HepG2 (cell line): ENCODE measurements at regions not wholly inside any gene's neighbourhood (a gene's known extent, or its start where the extent isn't known, plus 50 kb on each side); places are given as distances from the start of the nearest gene placed in this dataset.

ENCODE experiments used
- ATAC-seq: fragments of 200-7000 bp; cut with Tn5 transposase; 3 replicates; pipeline ENCODE4 v1.9.1; 2020; ENCODE audit warnings: mild to moderate bottlenecking, moderate library complexity
- BruUV-seq: library from RNA; stranded (reverse); fragments of 400-500 nt; replicated peaks from 2 replicates; lab custom pipeline; 2021; lab: Mats Ljungman, UMichigan
- CTCF ChIA-PET: fragments of 300-600 bp; formaldehyde crosslinking; extraction: SDS; loops from one replicate; lab custom pipeline; 2021; ENCODE audit warnings: low total read pairs, inconsistent platforms, low intra/inter-chr PET ratio; lab: Yijun Ruan, JAX
- POLR2A ChIA-PET: fragments of 350-600 bp; sonication (Branson Sonifier 250); formaldehyde crosslinking; loops from one replicate; lab custom pipeline; 2020; ENCODE audit warnings: antibody characterized with exemption, inconsistent platforms; lab: Yijun Ruan, JAX
- DNase-seq: peaks from one replicate; pipeline ENCODE4 v3.0.0-alpha.2; 2015; ENCODE audit warnings: low spot score
- FAIRE-seq: peaks from 3 replicates; lab custom pipeline; 2011; peaks lifted over from hg19 to GRCh38; lab: Jason Lieb, UNC
- H2AFZ ChIP-seq: one replicate; pipeline ENCODE4 v1.6.1; 2011; ENCODE audit warnings: low read length, inconsistent platforms
- H3K27ac ChIP-seq: fragments of 300-600 bp; 3 replicates; pipeline ENCODE4 v1.8.0; 2011; ENCODE audit warnings: mixed run types, mild to moderate bottlenecking, mixed read lengths, low read length, inconsistent platforms; ENCODE audit not compliant: insufficient read depth; ENCODE audit errors: extremely low read length
- H3K27me3 ChIP-seq, 2 experiments: fragments of 200-600 bp in 1 of 2; 2 replicates in 1 of 2; 3 replicates in 1 of 2; pipeline versions ENCODE4 v1.6.0 to v1.8.0; 2011; ENCODE audit warnings: low read length in 2 of 2, mild to moderate bottlenecking in 2 of 2, moderate library complexity in 2 of 2, inconsistent platforms in 1 of 2; ENCODE audit not compliant: insufficient read depth in 2 of 2, control insufficient read depth in 1 of 2
- H3K36me3 ChIP-seq, 2 experiments: fragments of 200-600 bp in 1 of 2; replicated peaks in 1 of 2; 2 replicates in 1 of 2; 3 replicates in 1 of 2; pipeline versions ENCODE4 v1.5.1 to v1.8.0; 2011; ENCODE audit warnings: low read length in 2 of 2, inconsistent platforms in 1 of 2; ENCODE audit not compliant: insufficient read depth in 2 of 2, control insufficient read depth in 1 of 2
- H3K4me1 ChIP-seq: 2 replicates; pipeline ENCODE4 v1.5.1; 2012; ENCODE audit warnings: low read length, inconsistent platforms; ENCODE audit not compliant: insufficient read depth
- H3K4me2 ChIP-seq: 2 replicates; pipeline ENCODE4 v1.6.0; 2011; ENCODE audit warnings: low read depth, low read length, inconsistent platforms
- H3K4me3 ChIP-seq, 3 experiments: fragments of 200-600 bp in 1 of 3; sonication (generic), shearing (Covaris generic) in 1 of 3; replicated peaks in 1 of 3; 2 replicates each; pipeline ENCODE4 v1.5.1; 2011 to 2016; ENCODE audit warnings: low read length in 3 of 3, inconsistent platforms in 2 of 3, low read depth in 2 of 3, mild to moderate bottlenecking in 2 of 3, control low read depth in 1 of 3, mixed read lengths in 1 of 3; ENCODE audit not compliant: insufficient read depth in 1 of 3
- H3K79me2 ChIP-seq: one replicate; pipeline ENCODE4 v1.6.1; 2011; ENCODE audit warnings: low read length, inconsistent platforms; ENCODE audit not compliant: insufficient read depth
- H3K9ac ChIP-seq: 2 replicates; pipeline ENCODE4 v1.6.0; 2011; ENCODE audit warnings: mild to moderate bottlenecking, low read depth, low read length, inconsistent platforms; ENCODE audit not compliant: insufficient read depth
- H3K9me3 ChIP-seq: 2 replicates; pipeline ENCODE4 v1.5.1; 2012; ENCODE audit warnings: mild to moderate bottlenecking, low read length
- H4K20me1 ChIP-seq: 2 replicates; pipeline ENCODE4 v1.6.0; 2011; ENCODE audit warnings: inconsistent platforms, mild to moderate bottlenecking, low read length, moderate library complexity; ENCODE audit not compliant: insufficient read depth
- AKNA ChIP-seq: sonication (generic); formaldehyde crosslinking; IDR thresholded peaks from 2 replicates; pipeline ENCODE4 v1.4.0; 2020; ENCODE audit warnings: missing genetic modification reagents, borderline replicate concordance
- IKZF5 ChIP-seq: IDR thresholded peaks from 2 replicates; pipeline ENCODE4 v1.6.1; 2018; ENCODE audit warnings: missing genetic modification reagents, mild to moderate bottlenecking, missing compliant biosample characterization
- MIER2 ChIP-seq: IDR thresholded peaks from 2 replicates; pipeline ENCODE4 v1.6.1; 2016; ENCODE audit warnings: missing biosample characterization, missing genetic modification reagents
- NCOA2 ChIP-seq: sonication (generic); formaldehyde crosslinking; IDR thresholded peaks from 2 replicates; pipeline ENCODE4 v1.8.0; 2022; ENCODE audit warnings: inconsistent platforms
- ZNF672 ChIP-seq: sonication (generic); formaldehyde crosslinking; IDR thresholded peaks from 2 replicates; pipeline ENCODE4 v1.8.1; 2022; ENCODE audit warnings: missing genetic modification reagents
- ZNF784 ChIP-seq: sonication (generic); formaldehyde crosslinking; IDR thresholded peaks from 2 replicates; pipeline ENCODE4 v1.5.1; 2020; ENCODE audit warnings: missing genetic modification reagents, mild to moderate bottlenecking, borderline replicate concordance
- WGBS: methylation state at CpG from one replicate; pipeline ENCODE4 v1.1.6; 2017; ENCODE audit warnings: low lambda C conversion rate; 5-methylcytosine and 5-hydroxymethylcytosine counted together
- in situ Hi-C: cut with HindIII; loops from 2 replicates; pipeline ENCODE4 v1.10.0; 2017; ENCODE audit warnings: low pct_unique_long_range_greater_than_20kb; ENCODE audit not compliant: extremely low pct_ligation_motif_present
- intact Hi-C: fragments of 100-400 bp; cut with micrococcal nuclease; formaldehyde crosslinking; loops from one replicate; pipeline ENCODE4 v1.10.0; 2022; ENCODE audit not compliant: unreplicated experiment
- TF ChIP-seq, protein P1 (sequence below): sonication (generic); formaldehyde crosslinking; IDR thresholded peaks from 2 replicates; pipeline ENCODE4 v1.8.0; 2023; ENCODE audit warnings: mild to moderate bottlenecking, missing genetic modification reagents
- TF ChIP-seq, protein P2 (sequence below): sonication (generic); formaldehyde crosslinking; IDR thresholded peaks from 2 replicates; pipeline ENCODE4 v1.9.0; 2021; ENCODE audit warnings: missing genetic modification reagents, borderline replicate concordance

- FAIRE-seq = no peak
- Histone ChIP-seq H3K4me1 (peaks cover 63% of the 10 kb centered on the region), H3K27ac (no peak overlapping the region), H3K36me3 (no peaks in the 10 kb centered on the region), H3K4me2 (no peak overlapping the region), H2AFZ (no peak overlapping the region), H3K4me3 (no peak overlapping the region), H3K9ac (no peak overlapping the region), H3K27me3 (no peaks in the 10 kb centered on the region), H4K20me1 (no peaks in the 10 kb centered on the region), H3K79me2 (no peaks in the 10 kb centered on the region), H3K9me3 (peaks cover 4% of the 10 kb centered on the region)
- 93% methylated on average over 3 of the region's 3 CpGs for WGBS
- BruUV-seq = no TSS peak
- DNase-seq = no peak
- CTCF ChIA-PET = no interaction called here
- no peak for ATAC-seq
- in situ Hi-C loops (no loop called here), intact Hi-C loops (no loop called here)
- POLR2A ChIA-PET = no interaction called here
- no peak for TF ChIP-seq NCOA2 (CRISPR knock-in tag)
- TF ChIP-seq IKZF5 (CRISPR knock-in tag) = no peak
- TF ChIP-seq MIER2 = no peak
- TF ChIP-seq, all 625 proteins: peak for 0
Observed at GRCh38 chr12:115401761-115402160, 717.8 kb upstream of the TBX3 start.

- DNase-seq (no peak), ATAC-seq (no peak), FAIRE-seq (no peak)
- CTCF ChIA-PET = no interaction called here
- peaks cover 66% of the 10 kb centered on the region for H3K4me1 ChIP-seq
- in situ Hi-C loops (no loop called here), intact Hi-C loops (no loop called here)
- WGBS = 100% methylated on average over 4 of the region's 4 CpGs
- H3K4me3 ChIP-seq = no peak overlapping the region
- no peak overlapping the region for H3K9ac ChIP-seq
- peaks cover 9% of the 10 kb centered on the region for H3K9me3 ChIP-seq
- no peak overlapping the region for H3K4me2 ChIP-seq
- BruUV-seq = no TSS peak
- H3K79me2 ChIP-seq = no peaks in the 10 kb centered on the region
- no peaks in the 10 kb centered on the region for H3K36me3 ChIP-seq
- POLR2A ChIA-PET = no interaction called here
- no peak overlapping the region for H3K27ac ChIP-seq
- no peaks in the 10 kb centered on the region for H4K20me1 ChIP-seq
- no peaks in the 10 kb centered on the region for H3K27me3 ChIP-seq
- H2AFZ ChIP-seq = no peak overlapping the region
- no peak for TF ChIP-seq AKNA (CRISPR knock-in tag)
- TF ChIP-seq, protein P1, sequence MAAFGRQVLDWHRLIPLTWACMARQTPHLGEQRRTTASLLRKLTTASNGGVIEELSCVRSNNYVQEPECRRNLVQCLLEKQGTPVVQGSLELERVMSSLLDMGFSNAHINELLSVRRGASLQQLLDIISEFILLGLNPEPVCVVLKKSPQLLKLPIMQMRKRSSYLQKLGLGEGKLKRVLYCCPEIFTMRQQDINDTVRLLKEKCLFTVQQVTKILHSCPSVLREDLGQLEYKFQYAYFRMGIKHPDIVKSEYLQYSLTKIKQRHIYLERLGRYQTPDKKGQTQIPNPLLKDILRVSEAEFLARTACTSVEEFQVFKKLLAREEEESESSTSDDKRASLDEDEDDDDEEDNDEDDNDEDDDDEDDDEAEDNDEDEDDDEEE = no peak
- TF ChIP-seq ZNF672 (CRISPR knock-in tag) = no peak
- no peak for TF ChIP-seq ZNF784 (CRISPR knock-in tag)
- TF ChIP-seq, protein P2, sequence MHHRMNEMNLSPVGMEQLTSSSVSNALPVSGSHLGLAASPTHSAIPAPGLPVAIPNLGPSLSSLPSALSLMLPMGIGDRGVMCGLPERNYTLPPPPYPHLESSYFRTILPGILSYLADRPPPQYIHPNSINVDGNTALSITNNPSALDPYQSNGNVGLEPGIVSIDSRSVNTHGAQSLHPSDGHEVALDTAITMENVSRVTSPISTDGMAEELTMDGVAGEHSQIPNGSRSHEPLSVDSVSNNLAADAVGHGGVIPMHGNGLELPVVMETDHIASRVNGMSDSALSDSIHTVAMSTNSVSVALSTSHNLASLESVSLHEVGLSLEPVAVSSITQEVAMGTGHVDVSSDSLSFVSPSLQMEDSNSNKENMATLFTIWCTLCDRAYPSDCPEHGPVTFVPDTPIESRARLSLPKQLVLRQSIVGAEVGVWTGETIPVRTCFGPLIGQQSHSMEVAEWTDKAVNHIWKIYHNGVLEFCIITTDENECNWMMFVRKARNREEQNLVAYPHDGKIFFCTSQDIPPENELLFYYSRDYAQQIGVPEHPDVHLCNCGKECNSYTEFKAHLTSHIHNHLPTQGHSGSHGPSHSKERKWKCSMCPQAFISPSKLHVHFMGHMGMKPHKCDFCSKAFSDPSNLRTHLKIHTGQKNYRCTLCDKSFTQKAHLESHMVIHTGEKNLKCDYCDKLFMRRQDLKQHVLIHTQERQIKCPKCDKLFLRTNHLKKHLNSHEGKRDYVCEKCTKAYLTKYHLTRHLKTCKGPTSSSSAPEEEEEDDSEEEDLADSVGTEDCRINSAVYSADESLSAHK = no peak
Observed at GRCh38 chr12:115400011-115400410, 716.0 kb upstream of the TBX3 start.
